GM19397 (cell line): ENCODE measurements at regions not wholly inside any gene's neighbourhood (a gene's known extent, or its start where the extent isn't known, plus 50 kb on each side); places are given as distances from the start of the nearest gene placed in this dataset.

Experiments used
- ATAC-seq: cut with Tn5 transposase; IDR thresholded peaks from one replicate; pipeline ENCODE4 v1.9.1; 2021; ENCODE audit warnings: mild to moderate bottlenecking, moderate library complexity; ENCODE audit not compliant: unreplicated experiment

GRCh38 chr3:10583798-10584708, 78.7 kb upstream of the ATP2B2 start:
- no peak for ATAC-seq

GRCh38 chr3:10585945-10586344, 80.6 kb upstream of the ATP2B2 start:
- ATAC-seq = no peak

- no peak for ATAC-seq
Observed at GRCh38 chr3:10594915-10595314, 89.5 kb upstream of the ATP2B2 start.

- no peak for ATAC-seq
Observed at GRCh38 chr3:10596746-10597448, 91.5 kb upstream of the ATP2B2 start.

- ATAC-seq = no peak
Observed at GRCh38 chr3:10597733-10598132, 92.3 kb upstream of the ATP2B2 start.

DNA sequence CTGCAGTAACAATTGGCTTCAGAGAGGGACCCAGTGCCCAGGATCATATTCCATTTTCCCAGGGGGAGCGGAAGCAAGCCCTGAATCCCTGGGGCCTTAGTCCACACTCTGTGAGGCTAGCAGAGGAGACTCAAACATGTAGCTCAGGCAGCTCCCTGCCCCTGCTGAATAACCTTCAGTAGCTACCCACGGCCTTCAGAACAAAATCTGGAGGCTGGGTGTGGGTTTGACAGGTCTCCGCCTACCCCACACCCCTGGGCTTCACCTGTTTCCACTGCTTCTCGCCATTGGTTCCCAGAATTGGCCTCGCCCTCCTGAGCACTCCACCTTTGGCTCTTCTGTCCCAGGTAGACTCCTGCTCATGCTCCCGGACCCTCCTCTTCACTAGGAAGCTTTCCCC, 93.6 kb upstream of the ATP2B2 start:
- no peak for ATAC-seq

- no peak for ATAC-seq
Observed at GRCh38 chr3:10599444-10599843, 94.1 kb upstream of the ATP2B2 start.

DNA sequence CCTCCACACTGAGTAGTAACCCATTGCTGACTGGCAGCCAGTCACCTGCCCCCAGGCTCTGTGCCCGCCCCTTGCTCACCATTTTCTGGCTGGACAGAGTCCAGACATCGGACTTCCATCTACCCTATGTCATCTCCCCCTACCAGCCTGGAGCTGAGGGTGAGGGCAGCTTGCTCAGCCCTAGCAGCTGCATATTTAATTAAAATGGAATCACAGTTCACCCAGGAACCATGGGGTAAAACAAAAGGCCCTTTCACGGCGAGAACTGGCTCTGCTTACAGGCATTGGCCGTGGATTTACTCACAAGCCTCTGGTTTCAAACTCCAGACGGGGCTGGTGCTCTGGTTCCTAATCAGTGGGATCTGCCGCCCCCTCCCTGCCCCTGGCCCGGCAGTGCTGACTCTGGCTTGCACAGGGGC, 94.9 kb upstream of the ATP2B2 start:
- ATAC-seq = no peak

DNA sequence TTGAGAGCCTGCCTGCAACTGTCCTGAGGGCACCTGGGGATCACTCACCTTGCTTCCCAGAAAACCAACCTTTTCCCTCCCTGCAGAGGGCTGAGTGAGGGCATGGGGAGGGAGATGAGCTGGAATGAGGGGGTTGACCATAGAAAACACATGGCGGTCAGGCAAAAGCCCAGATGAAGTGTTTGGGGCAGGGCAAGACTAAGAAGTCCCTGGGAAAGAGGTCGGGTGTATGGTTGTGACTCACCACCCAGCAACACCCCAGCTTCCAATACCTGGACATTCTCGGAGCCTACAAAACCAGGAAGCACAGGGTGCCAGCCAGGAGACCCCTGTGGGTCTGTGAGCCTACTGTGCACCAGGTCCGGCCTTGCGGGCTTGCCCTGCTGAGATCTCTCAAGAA, 95.3 kb upstream of the ATP2B2 start:
- no peak for ATAC-seq

DNA sequence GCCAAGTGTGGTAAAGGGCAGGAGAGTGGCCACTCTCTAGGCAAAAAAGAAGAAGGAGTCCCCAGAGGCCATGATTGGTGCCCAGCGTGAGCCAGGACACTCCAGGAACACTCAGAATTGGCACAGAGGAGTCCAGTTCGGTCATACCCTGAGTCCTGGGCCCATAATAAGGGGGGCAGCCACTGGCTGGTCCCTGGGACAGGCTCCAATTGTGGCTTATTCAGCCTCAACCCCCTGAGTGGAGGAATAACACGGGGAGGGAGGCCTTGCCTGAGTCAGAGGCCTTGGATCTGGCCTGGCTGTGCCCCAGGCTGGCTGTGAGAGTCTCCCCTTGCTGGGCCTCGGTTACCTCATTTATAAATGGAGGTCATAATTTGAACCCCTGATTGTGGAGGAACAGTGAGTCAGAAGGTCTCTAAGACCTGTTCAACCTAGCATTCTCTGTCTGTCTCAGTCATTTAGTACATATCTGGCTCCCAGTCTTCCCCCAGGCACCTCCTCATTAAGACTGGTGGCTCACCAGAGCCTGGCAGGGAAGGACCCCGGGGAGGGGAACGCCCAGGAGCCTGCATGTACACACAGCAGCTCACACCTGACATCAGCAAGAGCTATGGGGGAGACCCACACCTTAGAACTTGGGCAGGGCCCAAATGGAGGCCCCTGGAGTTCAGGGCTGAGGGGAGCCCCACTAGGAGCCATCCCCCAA, 95.9 kb upstream of the ATP2B2 start:
- ATAC-seq = no peak

- no peak for ATAC-seq
Observed at GRCh38 chr3:10601857-10602230, 96.5 kb upstream of the ATP2B2 start.

GRCh38 chr3:10602271-10602670, 96.9 kb upstream of the ATP2B2 start:
- ATAC-seq = no peak

DNA sequence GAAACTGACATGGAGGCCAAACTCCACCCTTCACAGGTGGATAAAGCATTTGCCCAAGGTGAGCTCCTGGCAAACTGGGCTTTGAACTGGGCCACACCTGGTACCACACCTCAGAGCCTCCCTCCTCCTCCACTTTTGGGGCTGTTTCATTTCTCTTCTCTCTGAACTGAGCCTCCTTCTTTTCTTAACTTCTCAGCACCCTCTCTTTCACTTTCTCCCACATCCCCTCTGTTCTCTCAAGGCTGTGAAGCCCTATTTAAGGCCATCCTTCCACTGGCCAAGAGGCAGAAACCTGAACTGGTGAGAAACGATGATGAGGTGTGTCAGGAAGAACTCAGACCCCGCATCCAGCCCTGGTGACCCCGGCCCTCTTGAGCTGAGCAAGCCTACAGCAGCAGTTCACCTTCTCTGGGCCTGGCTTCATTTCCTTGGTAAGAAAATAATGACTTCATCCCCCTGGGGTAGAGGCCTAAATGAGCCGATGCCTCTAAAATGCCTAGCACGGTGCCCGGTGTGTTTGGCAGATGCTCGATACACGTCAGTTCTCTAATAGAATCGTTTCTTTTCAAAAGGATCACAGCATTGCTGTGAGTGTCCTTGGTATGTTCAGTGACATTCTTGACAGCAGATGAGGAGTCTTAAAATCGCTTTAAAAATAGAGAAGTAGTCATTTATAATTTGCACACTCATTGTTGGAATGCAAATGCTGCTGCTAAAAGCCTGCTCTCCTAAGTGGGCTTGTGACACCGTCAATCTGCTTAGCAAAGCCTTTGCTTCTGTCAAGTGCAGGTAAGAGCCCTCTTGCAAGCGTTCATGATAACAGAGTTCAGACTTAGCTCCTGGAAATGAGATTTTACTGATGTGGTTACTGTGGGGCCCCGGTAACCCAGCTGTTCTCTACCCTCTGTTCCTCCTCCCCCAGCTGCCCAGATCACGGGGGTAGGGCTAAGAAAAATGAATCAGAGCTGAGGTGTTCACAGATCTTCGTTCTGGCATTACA, 97.7 kb upstream of the ATP2B2 start:
- no peak for ATAC-seq

DNA sequence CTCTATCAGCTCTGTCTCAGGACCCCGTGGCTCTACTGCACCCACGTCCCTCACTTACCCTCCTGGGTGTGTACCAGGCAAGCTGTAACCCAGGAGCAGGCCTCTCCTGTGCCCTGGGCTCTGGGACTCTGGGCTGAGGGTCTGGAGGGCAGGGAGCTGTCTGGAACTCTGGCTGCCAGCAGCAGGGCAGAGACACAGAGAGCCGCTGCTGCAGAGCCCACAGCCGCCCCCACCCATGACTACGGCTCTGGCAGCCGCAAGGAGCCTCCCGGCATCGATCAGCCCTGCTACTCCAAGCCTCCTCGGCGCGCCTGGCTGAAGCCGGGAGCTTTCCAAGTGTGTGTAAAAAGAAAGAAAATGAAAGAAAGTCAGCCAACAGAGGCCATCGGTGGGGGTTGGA, 103.7 kb upstream of the ATP2B2 start:
- no peak for ATAC-seq

GRCh38 chr3:10614168-10614567, 108.8 kb upstream of the ATP2B2 start:
- ATAC-seq = no peak

DNA sequence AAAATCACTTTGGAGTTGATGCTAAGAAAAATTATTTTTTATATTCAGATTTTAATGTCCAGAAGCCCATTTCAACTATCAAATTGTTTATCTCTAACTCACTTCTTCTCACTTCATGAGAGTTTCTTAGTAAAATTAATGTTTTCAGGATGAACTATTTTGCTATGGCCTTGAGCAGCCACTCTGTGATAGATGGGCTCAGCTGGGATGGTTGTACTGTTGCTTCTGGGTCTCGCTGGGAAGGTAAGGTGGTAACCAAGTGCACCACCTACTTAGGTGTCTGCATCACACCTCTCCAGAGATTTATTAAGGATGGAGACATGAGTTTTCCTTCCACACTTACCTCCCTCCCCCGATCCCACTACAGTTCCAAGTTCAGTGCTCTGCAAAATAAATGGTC, 110.3 kb upstream of the ATP2B2 start:
- ATAC-seq = no peak

- ATAC-seq = no peak
Observed at GRCh38 chr3:10616321-10616720, 110.9 kb upstream of the ATP2B2 start.

DNA sequence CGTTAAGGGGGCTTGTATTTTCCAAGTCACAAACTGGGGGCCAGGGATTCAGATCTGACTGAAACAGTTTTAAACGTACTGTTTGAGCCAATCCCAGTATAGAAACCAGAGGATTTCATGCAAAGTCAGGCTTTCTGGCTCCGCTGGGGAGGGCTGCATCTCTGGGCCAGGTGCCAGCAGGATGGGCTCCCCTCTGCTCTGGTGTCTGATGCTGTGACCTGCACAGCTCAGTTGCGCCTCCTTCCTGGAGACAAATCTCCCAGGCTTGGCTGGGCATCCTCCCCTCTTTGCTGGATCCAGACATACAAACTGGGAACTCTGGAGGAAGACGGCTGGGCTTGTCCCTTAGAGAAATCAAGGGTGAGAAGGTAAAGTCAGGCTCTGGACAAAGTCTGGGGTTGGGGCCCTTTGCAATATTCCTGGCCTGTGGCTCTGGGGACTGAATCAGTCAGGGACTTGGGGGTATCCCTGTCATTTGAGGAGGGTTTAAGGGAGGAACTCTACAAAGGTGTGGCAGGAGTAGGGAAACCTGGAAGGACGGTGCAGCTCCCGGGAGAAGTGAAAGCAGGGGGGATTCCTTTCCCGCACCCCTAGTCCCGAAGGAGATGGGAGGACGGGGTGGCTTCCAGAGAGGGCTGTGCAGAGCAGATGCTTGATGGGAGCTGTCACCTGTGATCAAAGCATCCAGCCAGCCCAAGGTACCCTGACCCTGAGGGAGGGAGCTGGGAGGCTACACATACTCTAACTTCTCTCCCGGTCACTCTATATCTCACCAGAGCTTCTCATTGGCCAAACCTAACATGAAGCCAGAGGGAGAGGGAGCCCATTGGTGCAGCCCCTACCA, 114.8 kb upstream of the ATP2B2 start:
- ATAC-seq = no peak

DNA sequence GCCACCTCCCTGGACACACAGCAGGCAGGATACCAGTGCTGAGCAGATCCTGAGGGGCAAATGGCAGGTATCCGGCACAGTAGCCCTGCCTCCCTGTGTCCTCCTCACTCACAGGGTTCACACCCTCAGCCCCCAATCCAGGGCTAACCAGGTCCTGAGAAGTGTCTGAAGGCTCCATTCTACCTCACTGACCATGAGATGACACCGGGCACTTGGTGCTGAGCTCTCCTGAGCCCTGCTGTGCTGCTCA, 115.4 kb upstream of the ATP2B2 start:
- ATAC-seq = no peak
